Ovary (tissue), 3 donors: ENCODE measurements at regions not wholly inside any gene's neighbourhood (a gene's known extent, or its start where the extent isn't known, plus 50 kb on each side); places are given as distances from the start of the nearest gene placed in this dataset.

Source experiments
- EP300 ChIP-seq: sonication (generic); formaldehyde crosslinking; IDR thresholded peaks from one replicate; pipeline ENCODE4 v1.6.1; 2017; ENCODE audit warnings: antibody characterized with exemption
- POLR2A ChIP-seq: fragments of 450-650 bp; IDR thresholded peaks from one replicate; pipeline ENCODE4 v1.6.1; 2017; ENCODE audit warnings: antibody characterized with exemption, mild to moderate bottlenecking, moderate library complexity
- TF ChIP-seq, protein P1 (sequence below), 3 donors: fragments of 450-650 bp in 2 of 3; fragments of 200-600 bp in 1 of 3; IDR thresholded peaks; one replicate each; pipeline versions ENCODE4 v1.5.1 to v1.8.0; 2016 to 2022; ENCODE audit warnings: antibody characterized with exemption in 3 of 3, mild to moderate bottlenecking in 1 of 3
- donor health status: DM: no; HTN: no; CAD: no.

- TF ChIP-seq, protein P1, sequence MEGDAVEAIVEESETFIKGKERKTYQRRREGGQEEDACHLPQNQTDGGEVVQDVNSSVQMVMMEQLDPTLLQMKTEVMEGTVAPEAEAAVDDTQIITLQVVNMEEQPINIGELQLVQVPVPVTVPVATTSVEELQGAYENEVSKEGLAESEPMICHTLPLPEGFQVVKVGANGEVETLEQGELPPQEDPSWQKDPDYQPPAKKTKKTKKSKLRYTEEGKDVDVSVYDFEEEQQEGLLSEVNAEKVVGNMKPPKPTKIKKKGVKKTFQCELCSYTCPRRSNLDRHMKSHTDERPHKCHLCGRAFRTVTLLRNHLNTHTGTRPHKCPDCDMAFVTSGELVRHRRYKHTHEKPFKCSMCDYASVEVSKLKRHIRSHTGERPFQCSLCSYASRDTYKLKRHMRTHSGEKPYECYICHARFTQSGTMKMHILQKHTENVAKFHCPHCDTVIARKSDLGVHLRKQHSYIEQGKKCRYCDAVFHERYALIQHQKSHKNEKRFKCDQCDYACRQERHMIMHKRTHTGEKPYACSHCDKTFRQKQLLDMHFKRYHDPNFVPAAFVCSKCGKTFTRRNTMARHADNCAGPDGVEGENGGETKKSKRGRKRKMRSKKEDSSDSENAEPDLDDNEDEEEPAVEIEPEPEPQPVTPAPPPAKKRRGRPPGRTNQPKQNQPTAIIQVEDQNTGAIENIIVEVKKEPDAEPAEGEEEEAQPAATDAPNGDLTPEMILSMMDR (IDR thresholded peaks at IDR 0.05) = no peak
- TF ChIP-seq EP300 (no peak), POLR2A (no peak)
Measured at GRCh38 chr9:75414371-75415160, 326.3 kb downstream of the OSTF1 start.
